Sigmoid colon (tissue), 6 donors: ENCODE measurements at regions not wholly inside any gene's neighbourhood (a gene's known extent, or its start where the extent isn't known, plus 50 kb on each side); places are given as distances from the start of the nearest gene placed in this dataset.

Source experiments
- DNase-seq: peaks from one replicate; pipeline ENCODE4 v3.0.0-alpha.2; 2019
- H3K27ac ChIP-seq, 4 donors: fragments of 200-600 bp; sonication (generic); one replicate each; pipeline ENCODE4 v1.5.1; 2016 to 2019; ENCODE audit warnings: mild to moderate bottlenecking in 1 of 4
- H3K27me3 ChIP-seq, 3 donors: fragments of 200-600 bp; sonication (generic); one replicate each; pipeline ENCODE4 v1.5.1; 2019; ENCODE audit warnings: mild to moderate bottlenecking in 1 of 3
- H3K36me3 ChIP-seq, 4 donors: fragments of 200-600 bp; sonication (generic); one replicate each; pipeline ENCODE4 v1.5.1; 2016 to 2019
- H3K4me1 ChIP-seq, 4 donors: fragments of 200-600 bp; sonication (generic); one replicate each; pipeline ENCODE4 v1.5.1; 2017 to 2019
- H3K4me3 ChIP-seq, 4 donors: fragments of 200-600 bp; sonication (generic); one replicate each; pipeline ENCODE4 v1.5.1; 2017 to 2019; ENCODE audit warnings: mild to moderate bottlenecking in 2 of 4, moderate library complexity in 1 of 4
- H3K9me3 ChIP-seq, 4 donors: fragments of 200-600 bp in 3 of 4; sonication (generic) in 3 of 4; one replicate each; pipeline versions ENCODE4 v1.5.1 to v1.6.1; 2013 to 2019
- EP300 ChIP-seq, 4 donors: sonication (generic); formaldehyde crosslinking; IDR thresholded peaks; one replicate each; pipeline ENCODE4 v1.6.1; 2017; ENCODE audit warnings: antibody characterized with exemption in 4 of 4
- POLR2A ChIP-seq, 2 donors: fragments of 450-650 bp; IDR thresholded peaks; one replicate each; pipeline ENCODE4 v1.6.1; 2016; ENCODE audit warnings: antibody characterized with exemption in 2 of 2, mild to moderate bottlenecking in 2 of 2, moderate library complexity in 2 of 2
- POLR2AphosphoS5 ChIP-seq, 4 donors: sonication (generic); formaldehyde crosslinking; IDR thresholded peaks; one replicate each; pipeline ENCODE4 v1.6.1; 2017; ENCODE audit warnings: antibody characterized with exemption in 4 of 4
- WGBS, 2 donors: extraction: QIAGEN DNeasy Blood & Tissue Kit; methylation state at CpG; one replicate each; pipeline ENCODE4 v1.1.7; 2013; 5-methylcytosine and 5-hydroxymethylcytosine counted together
- intact Hi-C: fragments of 100-400 bp; cut with DNase I; formaldehyde crosslinking; loops from one replicate; pipeline ENCODE4 v1.15.1; 2023
- TF ChIP-seq, protein P1 (sequence below), 4 experiments: fragments of 450-650 bp in 3 of 4; fragments of 200-600 bp in 1 of 4; IDR thresholded peaks; one replicate each; pipeline ENCODE4 v1.5.1; 2016 to 2019; ENCODE audit warnings: antibody characterized with exemption in 4 of 4, mild to moderate bottlenecking in 3 of 4, moderate library complexity in 2 of 4
- donor health status: healthy with polysubstance abuse.
- donor health status: healthy.

GRCh38 chr3:72698154-72698917 lies 149.9 kb downstream of the SHQ1 start:
- no peak for DNase-seq
- no peaks in the 10 kb centered on the region for H3K36me3 ChIP-seq
- no peaks in the 10 kb centered on the region for H3K9me3 ChIP-seq
- TF ChIP-seq POLR2A (IDR thresholded peaks at IDR 0.05) (no peak), POLR2AphosphoS5 (IDR thresholded peaks at IDR 0.05) (no peak), EP300 (IDR thresholded peaks at IDR 0.05) (no peak)
- TF ChIP-seq, protein P1, sequence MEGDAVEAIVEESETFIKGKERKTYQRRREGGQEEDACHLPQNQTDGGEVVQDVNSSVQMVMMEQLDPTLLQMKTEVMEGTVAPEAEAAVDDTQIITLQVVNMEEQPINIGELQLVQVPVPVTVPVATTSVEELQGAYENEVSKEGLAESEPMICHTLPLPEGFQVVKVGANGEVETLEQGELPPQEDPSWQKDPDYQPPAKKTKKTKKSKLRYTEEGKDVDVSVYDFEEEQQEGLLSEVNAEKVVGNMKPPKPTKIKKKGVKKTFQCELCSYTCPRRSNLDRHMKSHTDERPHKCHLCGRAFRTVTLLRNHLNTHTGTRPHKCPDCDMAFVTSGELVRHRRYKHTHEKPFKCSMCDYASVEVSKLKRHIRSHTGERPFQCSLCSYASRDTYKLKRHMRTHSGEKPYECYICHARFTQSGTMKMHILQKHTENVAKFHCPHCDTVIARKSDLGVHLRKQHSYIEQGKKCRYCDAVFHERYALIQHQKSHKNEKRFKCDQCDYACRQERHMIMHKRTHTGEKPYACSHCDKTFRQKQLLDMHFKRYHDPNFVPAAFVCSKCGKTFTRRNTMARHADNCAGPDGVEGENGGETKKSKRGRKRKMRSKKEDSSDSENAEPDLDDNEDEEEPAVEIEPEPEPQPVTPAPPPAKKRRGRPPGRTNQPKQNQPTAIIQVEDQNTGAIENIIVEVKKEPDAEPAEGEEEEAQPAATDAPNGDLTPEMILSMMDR (IDR thresholded peaks at IDR 0.05), result no peak
- H3K27me3 ChIP-seq, result no peaks in the 10 kb centered on the region
- WGBS, 2 donors, result 34 to 38% methylated on average over 3 of the region's 3 CpGs
- H3K4me3 ChIP-seq, result no peak overlapping the region
- no peak overlapping the region for H3K27ac ChIP-seq
- H3K4me1 ChIP-seq, result peaks cover 0 to 33% (median 24%) of the 10 kb centered on the region in 4 donors
- intact Hi-C loops, result no loop called here

DNA sequence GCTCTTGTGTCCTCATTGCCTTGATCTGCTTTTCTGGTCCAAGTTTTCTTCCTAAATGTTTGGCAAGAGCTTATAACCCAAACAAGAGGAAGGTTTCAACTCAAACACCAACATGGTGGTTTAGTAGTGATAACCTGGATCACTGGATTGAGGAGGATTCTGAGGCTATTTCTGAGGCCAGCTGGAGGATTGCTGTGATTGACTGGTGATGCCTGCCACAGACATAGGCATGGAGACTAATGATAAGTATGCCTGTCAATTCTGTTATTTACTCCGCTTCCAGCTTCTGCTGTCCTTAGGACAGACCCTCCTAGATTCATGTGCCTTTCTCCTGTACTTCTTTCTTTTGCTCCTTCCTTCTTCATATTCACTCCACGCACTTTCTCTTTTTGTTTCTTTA lies 150.5 kb downstream of the SHQ1 start:
- Histone ChIP-seq H3K9me3 (no peaks in the 10 kb centered on the region), H3K27ac (no peak overlapping the region), H3K36me3 (no peaks in the 10 kb centered on the region), H3K27me3 (no peaks in the 10 kb centered on the region), H3K4me1 (peaks cover 0 to 33% (median 24%) of the 10 kb centered on the region in 4 donors), H3K4me3 (no peak overlapping the region)
- no peak for DNase-seq
- intact Hi-C loops, result no loop called here
- WGBS, 2 donors, result 59 to 78% methylated on average over 2 of the region's 2 CpGs
- TF ChIP-seq, protein P1 (IDR thresholded peaks at IDR 0.05), result no peak
- TF ChIP-seq POLR2A (IDR thresholded peaks at IDR 0.05) (no peak), POLR2AphosphoS5 (IDR thresholded peaks at IDR 0.05) (no peak), EP300 (IDR thresholded peaks at IDR 0.05) (no peak)

DNA sequence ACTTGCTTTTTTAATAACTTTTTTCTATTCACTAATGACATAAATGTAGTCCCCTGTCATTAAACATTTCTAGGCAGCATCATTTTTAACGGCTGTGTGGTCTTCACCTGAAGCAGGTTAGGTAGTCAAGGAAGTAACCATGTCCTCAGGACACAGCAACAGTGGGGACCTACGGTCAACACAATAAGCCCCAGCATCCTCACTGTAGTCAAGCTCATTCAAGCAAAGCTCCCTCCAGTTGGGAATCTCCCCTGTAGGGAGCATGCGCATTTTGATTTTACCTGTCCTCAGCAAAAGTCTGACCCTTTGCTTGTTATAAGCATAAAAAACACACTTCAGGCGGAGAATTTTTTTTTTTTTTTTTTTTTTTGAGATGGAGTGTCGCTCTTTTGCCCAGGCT lies 151.4 kb downstream of the SHQ1 start:
- H3K36me3 ChIP-seq, result no peaks in the 10 kb centered on the region
- no peak for TF ChIP-seq POLR2A (IDR thresholded peaks at IDR 0.05)
- TF ChIP-seq POLR2AphosphoS5 (IDR thresholded peaks at IDR 0.05), result no peak
- TF ChIP-seq, protein P1 (IDR thresholded peaks at IDR 0.05), result no peak
- TF ChIP-seq EP300 (IDR thresholded peaks at IDR 0.05), result no peak
- DNase-seq, result no peak
- H3K27ac ChIP-seq, result no peak overlapping the region
- H3K9me3 ChIP-seq, result no peaks in the 10 kb centered on the region
- intact Hi-C loops, result no loop called here
- H3K4me1 ChIP-seq, result peaks cover 0 to 33% (median 24%) of the 10 kb centered on the region in 4 donors
- no peaks in the 10 kb centered on the region for H3K27me3 ChIP-seq
- H3K4me3 ChIP-seq, result no peak overlapping the region
- 93% methylated on average over 5 of the region's 5 CpGs for WGBS, 2 donors

GRCh38 chr3:72694398-72694797 lies 153.8 kb downstream of the SHQ1 start:
- Histone ChIP-seq H3K36me3 (no peaks in the 10 kb centered on the region), H3K4me1 (peaks cover 0 to 33% (median 24%) of the 10 kb centered on the region in 4 donors), H3K9me3 (no peaks in the 10 kb centered on the region), H3K27me3 (no peaks in the 10 kb centered on the region), H3K4me3 (no peak overlapping the region), H3K27ac (no peak overlapping the region)
- 74 to 82% methylated on average over 6 of the region's 6 CpGs for WGBS, 2 donors
- DNase-seq, result no peak
- TF ChIP-seq POLR2AphosphoS5 (IDR thresholded peaks at IDR 0.05), result peak in 2 of 4 donors; percentile 44 to 47
- TF ChIP-seq, protein P1 (IDR thresholded peaks at IDR 0.05), result no peak
- TF ChIP-seq EP300 (IDR thresholded peaks at IDR 0.05), result no peak
- intact Hi-C loops, result no loop called here
